Muscle layer of duodenum (tissue), 2 donors: ENCODE measurements at regions not wholly inside any gene's neighbourhood (a gene's known extent, or its start where the extent isn't known, plus 50 kb on each side); places are given as distances from the start of the nearest gene placed in this dataset.

Experiments
- H3K27ac ChIP-seq: one replicate; pipeline ENCODE4 v1.7.0; 2013; ENCODE audit warnings: mild to moderate bottlenecking, low read length
- H3K27me3 ChIP-seq: one replicate; pipeline ENCODE4 v1.7.0; 2013; ENCODE audit warnings: low read depth, mild to moderate bottlenecking, control low read depth, low read length
- H3K36me3 ChIP-seq, 2 donors: one replicate each; pipeline ENCODE4 v1.7.0; 2013; ENCODE audit warnings: low read length in 2 of 2, control low read depth in 1 of 2, mild to moderate bottlenecking in 1 of 2; ENCODE audit not compliant: insufficient read depth in 2 of 2, control insufficient read depth in 1 of 2
- H3K4me1 ChIP-seq, 2 donors: one replicate each; pipeline ENCODE4 v1.7.0; 2013; ENCODE audit warnings: low read length in 2 of 2, mild to moderate bottlenecking in 2 of 2, control low read depth in 1 of 2, moderate library complexity in 1 of 2; ENCODE audit not compliant: insufficient read depth in 2 of 2, control insufficient read depth in 1 of 2
- H3K4me3 ChIP-seq, 2 donors: one replicate each; pipeline ENCODE4 v1.7.0; 2013; ENCODE audit warnings: low read length in 2 of 2, low read depth in 1 of 2, mild to moderate bottlenecking in 1 of 2
- H3K9me3 ChIP-seq, 2 donors: one replicate each; pipeline ENCODE4 v1.7.0; 2013; ENCODE audit warnings: low read length in 2 of 2, control low read depth in 1 of 2, mild to moderate bottlenecking in 1 of 2; ENCODE audit not compliant: control insufficient read depth in 1 of 2
- donor health status: healthy.

DNA sequence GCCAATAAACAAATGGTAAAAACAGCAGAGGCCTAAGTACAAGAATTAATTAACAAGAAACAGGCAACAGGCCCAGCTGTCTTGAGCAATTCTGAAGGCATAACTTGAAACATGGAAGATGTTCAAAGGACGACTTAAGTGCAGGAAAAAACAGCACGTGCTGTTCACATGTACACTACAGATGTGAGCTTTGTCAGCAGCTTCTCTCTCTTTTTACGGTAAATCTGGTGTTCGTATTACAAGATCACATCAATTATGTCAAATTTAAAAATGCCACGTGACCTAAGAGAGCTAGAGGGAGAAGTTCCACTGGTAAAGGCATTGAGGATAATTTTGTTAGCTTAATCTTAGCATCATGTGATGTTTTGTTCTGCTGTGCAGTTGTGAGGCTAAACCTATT, 281.1 kb downstream of the PSAT1 start:
- Histone ChIP-seq H3K4me3 (no peak overlapping the region), H3K36me3 (no peaks in the 10 kb centered on the region), H3K27ac (no peak overlapping the region), H3K9me3 (no peaks in the 10 kb centered on the region), H3K4me1 (no peaks in the 10 kb centered on the region), H3K27me3 (no peaks in the 10 kb centered on the region)

DNA sequence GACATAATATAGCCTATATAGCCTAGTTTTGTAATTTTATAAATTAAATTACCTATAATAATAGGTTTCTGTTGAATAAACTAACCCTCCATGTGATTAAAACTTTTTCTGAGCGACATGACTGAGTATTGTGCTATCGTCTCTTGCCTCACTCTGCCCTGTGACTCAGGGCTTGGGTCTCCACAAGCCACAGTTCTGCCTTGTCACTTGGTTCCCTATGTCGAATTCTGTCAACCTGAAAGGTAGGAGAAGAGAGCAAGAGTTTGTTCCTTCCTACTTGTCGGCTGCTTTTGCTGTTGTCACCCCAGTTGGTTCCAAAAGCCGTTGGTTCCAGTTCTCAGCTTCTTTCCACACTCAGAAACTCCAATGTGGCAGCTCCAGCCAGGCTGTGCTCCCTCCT, 285.9 kb downstream of the PSAT1 start:
- H3K36me3 ChIP-seq: no peaks in the 10 kb centered on the region
- no peaks in the 10 kb centered on the region for H3K27me3 ChIP-seq
- H3K9me3 ChIP-seq: peaks cover 0 to 3% of the 10 kb centered on the region in 2 donors
- H3K27ac ChIP-seq: no peak overlapping the region
- H3K4me1 ChIP-seq: no peaks in the 10 kb centered on the region
- H3K4me3 ChIP-seq: no peak overlapping the region

GRCh38 chr9:78584589-78584988, 287.7 kb downstream of the PSAT1 start:
- Histone ChIP-seq H3K9me3 (peaks cover 0 to 3% of the 10 kb centered on the region in 2 donors), H3K27ac (no peak overlapping the region), H3K27me3 (no peaks in the 10 kb centered on the region), H3K4me3 (no peak overlapping the region), H3K4me1 (no peaks in the 10 kb centered on the region), H3K36me3 (no peaks in the 10 kb centered on the region)

DNA sequence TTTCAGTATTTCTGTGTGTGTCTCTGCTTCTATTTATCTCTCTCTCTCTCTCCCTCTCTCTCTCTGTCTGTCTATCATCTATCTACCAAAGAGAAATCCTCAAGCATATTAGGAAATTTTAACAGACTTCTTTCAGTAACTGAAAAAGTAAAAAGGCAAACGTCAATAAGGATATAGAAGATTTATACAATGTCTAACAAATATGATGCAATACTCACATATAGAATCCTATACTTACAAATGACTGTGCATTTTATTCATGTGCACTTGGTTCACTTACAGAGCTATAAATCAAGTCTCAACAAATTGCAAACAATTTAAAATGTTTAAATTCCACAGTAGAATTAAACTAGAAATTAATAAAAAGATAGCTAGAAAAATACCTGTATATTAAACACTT, 289.0 kb downstream of the PSAT1 start:
- Histone ChIP-seq H3K36me3 (no peaks in the 10 kb centered on the region), H3K27me3 (no peaks in the 10 kb centered on the region), H3K27ac (no peak overlapping the region), H3K4me3 (no peak overlapping the region), H3K4me1 (no peaks in the 10 kb centered on the region), H3K9me3 (peaks cover 0 to 3% of the 10 kb centered on the region in 2 donors)

- Histone ChIP-seq H3K36me3 (no peaks in the 10 kb centered on the region), H3K9me3 (peaks cover 0 to 3% of the 10 kb centered on the region in 2 donors), H3K27me3 (no peaks in the 10 kb centered on the region), H3K27ac (no peak overlapping the region), H3K4me1 (no peaks in the 10 kb centered on the region), H3K4me3 (no peak overlapping the region)
These were observed 293.1 kb downstream of the PSAT1 start for GRCh38 chr9:78590068-78590467.

- H3K36me3 ChIP-seq: no peaks in the 10 kb centered on the region
- H3K9me3 ChIP-seq: no peaks in the 10 kb centered on the region
- no peaks in the 10 kb centered on the region for H3K4me1 ChIP-seq
- no peak overlapping the region for H3K4me3 ChIP-seq
- no peaks in the 10 kb centered on the region for H3K27me3 ChIP-seq
- H3K27ac ChIP-seq: no peak overlapping the region
These were observed 295.9 kb downstream of the PSAT1 start for GRCh38 chr9:78592811-78593210.

- no peaks in the 10 kb centered on the region for H3K4me1 ChIP-seq
- H3K27me3 ChIP-seq: no peaks in the 10 kb centered on the region
- H3K36me3 ChIP-seq: no peaks in the 10 kb centered on the region
- H3K4me3 ChIP-seq: no peak overlapping the region
- no peak overlapping the region for H3K27ac ChIP-seq
- H3K9me3 ChIP-seq: no peaks in the 10 kb centered on the region
These were observed 298.4 kb downstream of the PSAT1 start for GRCh38 chr9:78595200-78595945.

- Histone ChIP-seq H3K4me3 (no peak overlapping the region), H3K36me3 (no peaks in the 10 kb centered on the region), H3K27ac (no peak overlapping the region), H3K4me1 (no peaks in the 10 kb centered on the region), H3K9me3 (no peaks in the 10 kb centered on the region), H3K27me3 (no peaks in the 10 kb centered on the region)
These were observed 299.4 kb downstream of the PSAT1 start for GRCh38 chr9:78596346-78596745.

- H3K4me3 ChIP-seq: no peak overlapping the region
- H3K27ac ChIP-seq: no peak overlapping the region
These were observed 301.2 kb downstream of the PSAT1 start for GRCh38 chr9:78598120-78598519.

GRCh38 chr9:78599926-78600325, 303.0 kb downstream of the PSAT1 start:
- Histone ChIP-seq H3K27me3 (no peaks in the 10 kb centered on the region), H3K4me3 (no peak overlapping the region), H3K9me3 (no peaks in the 10 kb centered on the region), H3K27ac (no peak overlapping the region), H3K36me3 (no peaks in the 10 kb centered on the region), H3K4me1 (no peaks in the 10 kb centered on the region)

More at GRCh38 chr9:78598120-78598519, 301.2 kb downstream of the PSAT1 start:
- Histone ChIP-seq H3K4me1 (no peaks in the 10 kb centered on the region), H3K36me3 (no peaks in the 10 kb centered on the region), H3K9me3 (no peaks in the 10 kb centered on the region), H3K27me3 (no peaks in the 10 kb centered on the region)

DNA sequence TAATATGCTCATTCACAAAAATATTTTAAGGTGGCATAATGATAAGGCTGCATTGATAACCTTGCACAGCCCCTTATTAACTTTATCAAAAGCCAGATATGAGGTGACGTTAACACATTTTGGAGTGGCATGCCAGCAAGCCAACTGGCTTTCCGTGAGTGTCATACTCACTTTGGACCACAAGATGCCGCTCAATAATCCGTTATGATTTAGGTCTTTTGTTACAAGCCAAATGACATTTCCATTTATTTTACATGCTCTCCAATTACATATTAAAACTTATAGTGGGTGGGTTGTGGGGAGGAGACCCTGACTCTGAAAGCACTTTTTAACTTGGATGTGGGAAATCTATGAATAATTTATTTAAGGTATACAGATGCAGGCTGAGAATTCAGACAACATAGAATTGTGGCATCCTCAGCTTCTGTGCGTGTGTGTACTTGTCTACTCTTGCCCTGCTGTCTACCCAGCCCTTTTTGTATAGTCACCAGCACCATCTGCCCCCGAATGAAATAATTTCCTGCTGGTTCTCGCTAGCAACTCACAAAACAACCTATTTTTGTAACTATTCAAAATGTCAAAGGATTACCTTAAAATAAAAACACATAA, 305.1 kb downstream of the PSAT1 start:
- Histone ChIP-seq H3K27ac (no peak overlapping the region), H3K4me1 (peaks cover 0 to 13% of the 10 kb centered on the region in 2 donors), H3K4me3 (no peak overlapping the region), H3K9me3 (no peaks in the 10 kb centered on the region), H3K27me3 (no peaks in the 10 kb centered on the region), H3K36me3 (no peaks in the 10 kb centered on the region)
